ENCODE measurements at regions not wholly inside any gene's neighbourhood (a gene's known extent, or its start where the extent isn't known, plus 50 kb on each side); places are given as distances from the start of the nearest gene placed in this dataset.

- H3K4me1 ChIP-seq: no peaks in the 10 kb centered on the region
- H3K9me3 ChIP-seq (replicated peaks in 1 of 11): no peaks in the 10 kb centered on the region; a peak in 1 of 22 replicates
- peaks cover 75 to 99% (median 94%) of the 10 kb centered on the region in 11 experiments for H3K27me3 ChIP-seq
- no peaks in the 10 kb centered on the region for H3K36me3 ChIP-seq
- no peak overlapping the region for H3K27ac ChIP-seq
- H3K4me2 ChIP-seq: no peak overlapping the region
- no peak overlapping the region for H3K4me3 ChIP-seq
- H3K9ac ChIP-seq: no peak overlapping the region
- no peak for TF ChIP-seq Cebpa-rat (IDR thresholded peaks at IDR 0.05)
- peaks cover 0 to 8% (median 0%) of the 10 kb centered on the region in 11 experiments; a peak in 2 of 22 replicates for H4K20me1 ChIP-seq
These were observed 63.5 kb upstream of the PJA1 start for GRCh38 chrX:69228732-69229131.

GRCh38 chrX:69226459-69227158 lies 61.4 kb upstream of the PJA1 start:
- Histone ChIP-seq H3K27me3 (peaks cover 73 to 97% (median 87%) of the 10 kb centered on the region in 11 experiments), H3K27ac (no peak overlapping the region), H3K4me1 (peaks cover 0 to 12% (median 7%) of the 10 kb centered on the region in 10 experiments; a peak in 13 of 20 replicates), H3K4me3 (no peak overlapping the region), H3K9me3 (replicated peaks in 1 of 11) (no peaks in the 10 kb centered on the region; a peak in 1 of 22 replicates), H3K4me2 (no peak overlapping the region), H3K36me3 (no peaks in the 10 kb centered on the region), H3K9ac (no peak overlapping the region), H4K20me1 (peaks cover 0 to 7% (median 0%) of the 10 kb centered on the region in 11 experiments; a peak in 2 of 22 replicates)
- TF ChIP-seq Cebpa-rat (IDR thresholded peaks at IDR 0.05): no peak

GRCh38 chrX:69222103-69223090 lies 57.1 kb upstream of the PJA1 start:
- Histone ChIP-seq H3K4me2 (peak overlapping the region in 8 of 11 experiments; percentile 22 to 36 (median 29); a peak in 7 of 22 replicates), H3K36me3 (no peaks in the 10 kb centered on the region), H3K27me3 (peaks cover 51 to 81% (median 72%) of the 10 kb centered on the region in 11 experiments), H3K9me3 (replicated peaks in 1 of 11) (no peaks in the 10 kb centered on the region; a peak in 1 of 22 replicates), H3K4me3 (no peak overlapping the region), H3K9ac (no peak overlapping the region), H3K4me1 (peaks cover 0 to 12% (median 7%) of the 10 kb centered on the region in 10 experiments; a peak in 13 of 20 replicates), H3K27ac (no peak overlapping the region), H4K20me1 (peaks cover 0 to 17% (median 0%) of the 10 kb centered on the region in 11 experiments; a peak in 3 of 22 replicates)
- TF ChIP-seq Cebpa-rat (IDR thresholded peaks at IDR 0.05): no peak

GRCh38 chrX:69221239-69222102 lies 56.2 kb upstream of the PJA1 start:
- H3K4me1 ChIP-seq: peaks cover 0 to 12% (median 7%) of the 10 kb centered on the region in 10 experiments; a peak in 13 of 20 replicates
- H3K4me2 ChIP-seq: peak overlapping the region in 2 of 11 experiments; percentile 12 to 36; a peak in 1 of 22 replicates
- TF ChIP-seq Cebpa-rat (IDR thresholded peaks at IDR 0.05): no peak
- no peak overlapping the region for H3K27ac ChIP-seq
- H3K4me3 ChIP-seq: no peak overlapping the region
- H3K9ac ChIP-seq: no peak overlapping the region
- H4K20me1 ChIP-seq: peaks cover 0 to 26% (median 0%) of the 10 kb centered on the region in 11 experiments; a peak in 4 of 22 replicates
- peaks cover 51 to 81% (median 72%) of the 10 kb centered on the region in 11 experiments for H3K27me3 ChIP-seq
- H3K36me3 ChIP-seq: no peaks in the 10 kb centered on the region
- no peaks in the 10 kb centered on the region; a peak in 1 of 22 replicates for H3K9me3 ChIP-seq (replicated peaks in 1 of 11)

GRCh38 chrX:69218407-69218997 lies 53.2 kb upstream of the PJA1 start:
- Histone ChIP-seq H3K9ac (no peak overlapping the region), H3K36me3 (no peaks in the 10 kb centered on the region), H4K20me1 (peaks cover 0 to 22% (median 0%) of the 10 kb centered on the region in 11 experiments; a peak in 6 of 22 replicates), H3K4me1 (peaks cover 0 to 12% (median 7%) of the 10 kb centered on the region in 10 experiments; a peak in 13 of 20 replicates), H3K27me3 (peaks cover 46 to 81% (median 72%) of the 10 kb centered on the region in 11 experiments), H3K4me2 (no peak overlapping the region), H3K27ac (no peak overlapping the region), H3K4me3 (no peak overlapping the region), H3K9me3 (replicated peaks in 1 of 11) (no peaks in the 10 kb centered on the region)
- TF ChIP-seq Cebpa-rat (IDR thresholded peaks at IDR 0.05): no peak

GRCh38 chrX:69216911-69217310 lies 51.7 kb upstream of the PJA1 start:
- no peak for TF ChIP-seq Cebpa-rat (IDR thresholded peaks at IDR 0.05)
- peaks cover 0 to 20% (median 0%) of the 10 kb centered on the region in 11 experiments; a peak in 6 of 22 replicates for H4K20me1 ChIP-seq
- no peaks in the 10 kb centered on the region for H3K36me3 ChIP-seq
- peaks cover 56 to 82% (median 73%) of the 10 kb centered on the region in 11 experiments for H3K27me3 ChIP-seq
- H3K4me3 ChIP-seq: no peak overlapping the region
- H3K9ac ChIP-seq: no peak overlapping the region
- no peaks in the 10 kb centered on the region for H3K9me3 ChIP-seq (replicated peaks in 1 of 11)
- H3K4me1 ChIP-seq: peaks cover 0 to 2% (median 0%) of the 10 kb centered on the region in 10 experiments; a peak in 4 of 20 replicates
- H3K4me2 ChIP-seq: no peak overlapping the region
- no peak overlapping the region for H3K27ac ChIP-seq

- H3K4me2 ChIP-seq: no peak overlapping the region
- no peak overlapping the region for H3K9ac ChIP-seq
- peaks cover 59 to 86% (median 77%) of the 10 kb centered on the region in 11 experiments for H3K27me3 ChIP-seq
These were observed 51.2 kb upstream of the PJA1 start for GRCh38 chrX:69216446-69216845.

More at GRCh38 chrX:69216446-69216845, 51.2 kb upstream of the PJA1 start:
- Histone ChIP-seq H3K4me3 (no peak overlapping the region), H3K9me3 (replicated peaks in 1 of 11) (no peaks in the 10 kb centered on the region), H3K27ac (no peak overlapping the region), H3K36me3 (no peaks in the 10 kb centered on the region), H4K20me1 (peaks cover 0 to 20% (median 0%) of the 10 kb centered on the region in 11 experiments; a peak in 6 of 22 replicates), H3K4me1 (no peaks in the 10 kb centered on the region)
- no peak for TF ChIP-seq Cebpa-rat (IDR thresholded peaks at IDR 0.05)

Measured in BLaER1 treated with 17β-estradiol and CSF1 and Interleukin-3, amounts not matched to agents 10 nM and 100 nM (cell line).